ENCODE measurements at regions not wholly inside any gene's neighbourhood (a gene's known extent, or its start where the extent isn't known, plus 50 kb on each side); places are given as distances from the start of the nearest gene placed in this dataset.
"Not testable (repeated sequence)": the region's sequence is repeated elsewhere in the genome, so short reads cannot be mapped to it uniquely, and the experiment has no call there.

- TF ChIP-seq, protein P1, sequence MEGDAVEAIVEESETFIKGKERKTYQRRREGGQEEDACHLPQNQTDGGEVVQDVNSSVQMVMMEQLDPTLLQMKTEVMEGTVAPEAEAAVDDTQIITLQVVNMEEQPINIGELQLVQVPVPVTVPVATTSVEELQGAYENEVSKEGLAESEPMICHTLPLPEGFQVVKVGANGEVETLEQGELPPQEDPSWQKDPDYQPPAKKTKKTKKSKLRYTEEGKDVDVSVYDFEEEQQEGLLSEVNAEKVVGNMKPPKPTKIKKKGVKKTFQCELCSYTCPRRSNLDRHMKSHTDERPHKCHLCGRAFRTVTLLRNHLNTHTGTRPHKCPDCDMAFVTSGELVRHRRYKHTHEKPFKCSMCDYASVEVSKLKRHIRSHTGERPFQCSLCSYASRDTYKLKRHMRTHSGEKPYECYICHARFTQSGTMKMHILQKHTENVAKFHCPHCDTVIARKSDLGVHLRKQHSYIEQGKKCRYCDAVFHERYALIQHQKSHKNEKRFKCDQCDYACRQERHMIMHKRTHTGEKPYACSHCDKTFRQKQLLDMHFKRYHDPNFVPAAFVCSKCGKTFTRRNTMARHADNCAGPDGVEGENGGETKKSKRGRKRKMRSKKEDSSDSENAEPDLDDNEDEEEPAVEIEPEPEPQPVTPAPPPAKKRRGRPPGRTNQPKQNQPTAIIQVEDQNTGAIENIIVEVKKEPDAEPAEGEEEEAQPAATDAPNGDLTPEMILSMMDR (IDR thresholded peaks at IDR 0.05; ENCODE audit: borderline replicate concordance, insufficient read depth, low read depth, low read length): no peak
- no peak overlapping the region for H3K4me3 ChIP-seq (ENCODE audit: low read depth, low read length)
Observed at GRCh38 chr16:58793366-58793765, 59.2 kb upstream of the GOT2 start.

GRCh38 chr16:58792188-58792587, 58.1 kb upstream of the GOT2 start:
- TF ChIP-seq, protein P1 (IDR thresholded peaks at IDR 0.05; ENCODE audit: borderline replicate concordance, insufficient read depth, low read depth, low read length): no peak
- H3K4me3 ChIP-seq (ENCODE audit: low read depth, low read length): no peak overlapping the region

DNA sequence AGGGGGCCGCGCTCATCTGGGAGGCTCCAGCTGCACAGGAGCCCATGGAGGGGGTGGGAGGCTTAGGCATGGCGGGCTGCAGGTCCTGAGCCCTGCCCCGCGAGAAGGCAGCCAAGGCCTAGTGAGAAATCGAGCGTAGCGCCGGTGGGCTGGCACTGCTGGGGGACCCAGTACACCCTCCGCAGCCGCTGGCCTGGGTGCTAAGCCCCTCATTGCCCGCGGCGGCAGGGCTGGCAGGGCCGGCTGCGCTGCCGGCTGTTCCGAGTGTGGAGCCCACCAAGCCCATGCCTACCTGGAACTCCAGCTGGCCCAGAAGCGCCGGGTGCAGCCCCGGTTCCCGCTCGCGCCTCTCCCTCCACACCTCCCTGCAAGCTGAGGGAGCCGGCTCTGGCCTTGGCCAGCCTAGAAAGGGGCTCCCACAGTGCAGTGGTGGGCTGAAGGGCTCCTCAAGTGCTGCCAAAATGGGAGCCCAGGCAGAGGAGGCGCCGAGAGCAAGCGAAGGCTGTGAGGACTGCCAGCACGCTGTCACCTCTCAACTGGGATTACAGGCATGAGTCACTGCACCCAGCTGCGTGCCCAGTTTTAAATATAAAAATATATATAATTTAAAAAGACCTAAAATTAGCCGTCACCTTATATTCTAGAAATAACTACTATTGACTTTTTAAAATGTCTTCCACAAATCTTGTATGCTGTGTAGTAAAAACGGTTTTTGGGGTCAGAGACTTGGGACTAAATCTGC, 56.9 kb upstream of the GOT2 start:
- not testable (repeated sequence) for H3K4me3 ChIP-seq (ENCODE audit: low read depth, low read length)

DNA sequence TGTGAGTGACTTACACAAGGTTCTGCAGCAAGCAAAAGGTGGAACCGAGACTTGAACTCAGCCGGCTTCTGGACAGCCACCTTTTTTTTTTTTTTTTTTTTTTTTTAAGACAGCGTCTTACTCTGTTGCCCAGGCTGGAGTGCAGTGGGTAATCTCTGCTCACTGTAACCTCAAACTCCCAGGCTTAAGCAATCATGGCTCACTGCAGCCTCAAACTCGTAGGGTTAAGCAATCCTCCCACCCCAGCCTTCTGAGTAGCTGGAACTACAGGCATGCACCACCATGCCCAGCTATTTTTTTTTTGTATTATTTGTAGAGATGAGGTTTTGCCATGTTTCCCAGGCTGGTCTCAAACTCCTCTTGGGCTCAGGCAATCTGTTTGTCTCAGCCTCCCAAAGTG, 55.2 kb upstream of the GOT2 start:
- TF ChIP-seq, protein P1 (IDR thresholded peaks at IDR 0.05; ENCODE audit: borderline replicate concordance, insufficient read depth, low read depth, low read length): no peak
- H3K4me3 ChIP-seq (ENCODE audit: low read depth, low read length): no peak overlapping the region
